Neural progenitor cell (in vitro differentiated cells): ENCODE measurements at regions not wholly inside any gene's neighbourhood (a gene's known extent, or its start where the extent isn't known, plus 50 kb on each side); places are given as distances from the start of the nearest gene placed in this dataset.
A peak's percentile ranks its signal among the peaks of the same experiment; 100 is the strongest.

Source experiments
- DNase-seq: peaks from one replicate; pipeline ENCODE4 v3.0.0-alpha.2; 2016; ENCODE audit warnings: low spot score
- H2AFZ ChIP-seq: fragments of 200-600 bp; sonication (generic); replicated peaks from 2 replicates; pipeline ENCODE4 v1.6.1; 2016; ENCODE audit warnings: antibody characterized with exemption
- H3F3A ChIP-seq: fragments of 200-600 bp; sonication (generic); 2 replicates; pipeline ENCODE4 v1.6.1; 2016; ENCODE audit warnings: antibody characterized with exemption, low read depth
- H3K27ac ChIP-seq: fragments of 200-600 bp; sonication (generic); 2 replicates; pipeline ENCODE4 v1.5.1; 2016; ENCODE audit warnings: mild to moderate bottlenecking
- H3K27me3 ChIP-seq: fragments of 200-600 bp; sonication (generic); 2 replicates; pipeline ENCODE4 v1.6.1; 2016; ENCODE audit warnings: mild to moderate bottlenecking, moderate library complexity
- H3K36me3 ChIP-seq: fragments of 200-600 bp; sonication (generic); 2 replicates; pipeline ENCODE4 v1.5.1; 2016
- H3K4me1 ChIP-seq: fragments of 200-600 bp; sonication (generic); 2 replicates; pipeline ENCODE4 v1.6.1; 2016; ENCODE audit warnings: mixed run types
- H3K4me2 ChIP-seq: fragments of 200-600 bp; sonication (generic); 2 replicates; pipeline ENCODE4 v1.6.1; 2016
- H3K4me3 ChIP-seq: fragments of 200-600 bp; sonication (generic); 2 replicates; pipeline ENCODE4 v1.5.1; 2016
- H3K79me2 ChIP-seq: fragments of 200-600 bp; sonication (generic); 2 replicates; pipeline ENCODE4 v1.6.1; 2016; ENCODE audit warnings: low read depth
- H3K9ac ChIP-seq: fragments of 200-600 bp; sonication (generic); 2 replicates; pipeline ENCODE4 v1.6.1; 2016
- H3K9me3 ChIP-seq: fragments of 200-600 bp; sonication (generic); 2 replicates; pipeline ENCODE4 v1.5.1; 2016; ENCODE audit warnings: low read depth
- H4K20me1 ChIP-seq: fragments of 200-600 bp; sonication (generic); 2 replicates; pipeline ENCODE4 v1.6.1; 2016; ENCODE audit warnings: low read depth
- H3K27ac Mint-ChIP-seq: 3 replicates; pipeline ENCODE4 v1.8.0; 2021; ENCODE audit warnings: mixed read lengths
- H3K27me3 Mint-ChIP-seq: 2 replicates; pipeline ENCODE4 v1.8.0; 2022; ENCODE audit warnings: low read depth, mild to moderate bottlenecking, inconsistent platforms, moderate library complexity, mixed read lengths; ENCODE audit not compliant: insufficient read depth
- H3K36me3 Mint-ChIP-seq: 3 replicates; pipeline ENCODE4 v1.8.0; 2021; ENCODE audit warnings: mixed read lengths
- H3K4me1 Mint-ChIP-seq: 3 replicates; pipeline ENCODE4 v1.8.0; 2021; ENCODE audit warnings: mixed read lengths
- H3K4me3 Mint-ChIP-seq: 3 replicates; pipeline ENCODE4 v1.8.0; 2021; ENCODE audit warnings: mild to moderate bottlenecking, moderate library complexity, mixed read lengths
- H3K9me3 Mint-ChIP-seq: 3 replicates; pipeline ENCODE4 v1.8.0; 2020; ENCODE audit warnings: mixed read lengths
- EZH2 ChIP-seq: fragments of 200-600 bp; sonication (generic); IDR thresholded peaks from 2 replicates; pipeline ENCODE4 v1.6.1; 2017; ENCODE audit warnings: antibody characterized with exemption, mild to moderate bottlenecking, moderate library complexity
- EZH2phosphoT487 ChIP-seq: fragments of 200-600 bp; sonication (generic); IDR thresholded peaks from 2 replicates; pipeline ENCODE4 v1.6.1; 2017; ENCODE audit warnings: antibody characterized with exemption
- TF ChIP-seq, protein P1 (sequence below): fragments of 200-600 bp; sonication (generic); IDR thresholded peaks from 2 replicates; pipeline ENCODE4 v1.5.1; 2017; ENCODE audit warnings: antibody characterized with exemption, mild to moderate bottlenecking

DNA sequence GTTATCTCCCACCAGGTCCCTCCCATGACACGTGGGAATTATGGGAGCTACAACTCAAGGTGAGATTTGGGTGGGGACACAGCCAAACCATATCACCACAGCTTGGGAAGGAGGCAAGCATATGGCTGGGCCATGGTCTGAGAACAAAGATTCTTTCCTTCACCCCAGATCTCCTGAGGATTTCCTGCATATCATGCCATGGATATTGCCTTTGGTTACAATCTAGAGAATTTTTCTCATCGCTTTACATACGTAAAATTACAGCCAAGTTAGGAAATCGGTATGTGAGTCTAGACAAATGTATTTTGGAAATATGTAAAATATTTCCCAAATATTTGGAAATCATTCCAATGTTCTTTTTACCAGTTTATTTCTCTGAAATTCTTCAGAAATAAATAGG is 398.3 kb downstream of the RFC3 start:
- H3K9me3 Mint-ChIP-seq, result no peaks in the 10 kb centered on the region
- no peaks in the 10 kb centered on the region for H3K4me1 Mint-ChIP-seq
- no peaks in the 10 kb centered on the region for H3F3A ChIP-seq
- no peaks in the 10 kb centered on the region for H3K79me2 ChIP-seq
- H3K9ac ChIP-seq, result no peak overlapping the region
- H3K36me3 Mint-ChIP-seq, result no peaks in the 10 kb centered on the region
- H3K27me3 ChIP-seq, result no peaks in the 10 kb centered on the region
- H3K27ac ChIP-seq, result no peak overlapping the region
- H3K27ac Mint-ChIP-seq, result no peak overlapping the region
- no peak for DNase-seq
- no peaks in the 10 kb centered on the region for H4K20me1 ChIP-seq
- no peak overlapping the region for H2AFZ ChIP-seq
- no peaks in the 10 kb centered on the region for H3K36me3 ChIP-seq
- H3K4me1 ChIP-seq, result no peaks in the 10 kb centered on the region
- H3K4me3 ChIP-seq, result no peak overlapping the region
- H3K27me3 Mint-ChIP-seq, result peaks cover 2% of the 10 kb centered on the region
- no peak for TF ChIP-seq EZH2phosphoT487
- TF ChIP-seq EZH2, result no peak
- TF ChIP-seq, protein P1, sequence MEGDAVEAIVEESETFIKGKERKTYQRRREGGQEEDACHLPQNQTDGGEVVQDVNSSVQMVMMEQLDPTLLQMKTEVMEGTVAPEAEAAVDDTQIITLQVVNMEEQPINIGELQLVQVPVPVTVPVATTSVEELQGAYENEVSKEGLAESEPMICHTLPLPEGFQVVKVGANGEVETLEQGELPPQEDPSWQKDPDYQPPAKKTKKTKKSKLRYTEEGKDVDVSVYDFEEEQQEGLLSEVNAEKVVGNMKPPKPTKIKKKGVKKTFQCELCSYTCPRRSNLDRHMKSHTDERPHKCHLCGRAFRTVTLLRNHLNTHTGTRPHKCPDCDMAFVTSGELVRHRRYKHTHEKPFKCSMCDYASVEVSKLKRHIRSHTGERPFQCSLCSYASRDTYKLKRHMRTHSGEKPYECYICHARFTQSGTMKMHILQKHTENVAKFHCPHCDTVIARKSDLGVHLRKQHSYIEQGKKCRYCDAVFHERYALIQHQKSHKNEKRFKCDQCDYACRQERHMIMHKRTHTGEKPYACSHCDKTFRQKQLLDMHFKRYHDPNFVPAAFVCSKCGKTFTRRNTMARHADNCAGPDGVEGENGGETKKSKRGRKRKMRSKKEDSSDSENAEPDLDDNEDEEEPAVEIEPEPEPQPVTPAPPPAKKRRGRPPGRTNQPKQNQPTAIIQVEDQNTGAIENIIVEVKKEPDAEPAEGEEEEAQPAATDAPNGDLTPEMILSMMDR, result no peak
- no peaks in the 10 kb centered on the region for H3K9me3 ChIP-seq
- H3K4me3 Mint-ChIP-seq, result no peak overlapping the region
- no peak overlapping the region for H3K4me2 ChIP-seq

DNA sequence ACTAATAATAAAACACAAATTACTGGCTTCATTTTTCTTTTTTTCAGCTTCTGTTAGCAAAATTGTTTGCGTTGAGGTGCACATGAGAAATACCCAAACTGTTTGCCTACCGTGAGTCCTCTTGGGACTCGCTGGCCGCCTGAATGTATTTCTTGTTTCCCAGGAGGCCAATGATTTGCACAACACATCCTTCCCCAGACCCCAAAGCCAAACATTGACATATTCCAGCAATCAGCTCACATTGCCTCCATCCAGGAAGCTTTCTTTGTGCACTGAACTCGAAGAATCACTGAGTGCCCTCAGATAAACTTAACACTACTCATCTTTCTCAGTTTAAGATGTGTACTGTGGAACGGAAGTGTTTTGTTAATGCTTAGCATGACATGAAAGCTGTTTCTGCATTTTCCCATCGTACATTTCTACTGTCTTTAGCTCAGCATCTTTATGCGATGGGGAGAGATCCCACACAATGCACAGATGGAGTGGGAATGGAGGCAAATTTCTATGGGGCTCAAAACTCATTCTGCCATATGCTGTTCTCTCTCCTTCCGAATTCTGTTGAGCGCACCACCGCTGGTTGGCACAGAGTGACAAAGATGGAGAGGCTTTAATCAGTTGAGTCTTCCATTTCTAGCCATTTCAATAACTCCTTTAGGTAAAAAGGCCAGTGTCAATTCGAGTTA is 399.5 kb downstream of the RFC3 start:
- H2AFZ ChIP-seq, result peak overlapping the region; percentile 53
- Mint-ChIP-seq H3K4me1 (no peaks in the 10 kb centered on the region), H3K4me3 (no peak overlapping the region), H3K36me3 (no peaks in the 10 kb centered on the region), H3K27ac (no peak overlapping the region), H3K27me3 (no peaks in the 10 kb centered on the region), H3K9me3 (no peaks in the 10 kb centered on the region)
- no peaks in the 10 kb centered on the region for H3F3A ChIP-seq
- no peaks in the 10 kb centered on the region for H3K4me1 ChIP-seq
- H3K27me3 ChIP-seq, result no peaks in the 10 kb centered on the region
- no peak overlapping the region for H3K9ac ChIP-seq
- TF ChIP-seq, protein P1, result no peak
- no peak for TF ChIP-seq EZH2
- TF ChIP-seq EZH2phosphoT487, result no peak
- H3K79me2 ChIP-seq, result no peaks in the 10 kb centered on the region
- H3K4me2 ChIP-seq, result no peak overlapping the region
- no peaks in the 10 kb centered on the region for H4K20me1 ChIP-seq
- no peak for DNase-seq
- H3K27ac ChIP-seq, result no peak overlapping the region
- H3K36me3 ChIP-seq, result no peaks in the 10 kb centered on the region
- no peaks in the 10 kb centered on the region for H3K9me3 ChIP-seq
- H3K4me3 ChIP-seq, result no peak overlapping the region

DNA sequence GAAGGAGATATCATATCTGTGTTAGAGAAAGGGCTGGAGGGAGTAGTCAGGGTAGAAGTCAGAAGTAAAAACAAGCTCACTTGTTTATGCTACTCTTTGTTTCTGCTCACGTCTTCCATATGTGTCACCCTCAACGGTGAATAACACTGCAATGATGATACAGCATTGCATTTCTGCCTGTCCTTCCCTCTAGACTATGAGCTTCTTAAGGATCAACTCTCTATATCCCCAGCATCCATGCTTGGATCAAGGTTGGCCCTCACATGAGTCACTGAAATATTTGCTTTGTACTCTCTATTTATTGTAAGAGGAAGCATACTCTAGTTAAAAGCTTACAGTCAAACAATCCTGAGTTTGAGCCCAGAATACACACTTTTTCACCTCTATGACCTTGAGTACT is 406.0 kb downstream of the RFC3 start:
- no peak overlapping the region for H3K4me2 ChIP-seq
- H3K4me3 ChIP-seq, result no peak overlapping the region
- no peaks in the 10 kb centered on the region for H3K79me2 ChIP-seq
- DNase-seq, result no peak
- peaks cover 6% of the 10 kb centered on the region for H3F3A ChIP-seq
- Mint-ChIP-seq H3K36me3 (no peaks in the 10 kb centered on the region), H3K9me3 (no peaks in the 10 kb centered on the region), H3K4me1 (no peaks in the 10 kb centered on the region), H3K27ac (no peak overlapping the region), H3K4me3 (no peak overlapping the region), H3K27me3 (no peaks in the 10 kb centered on the region)
- no peaks in the 10 kb centered on the region for H4K20me1 ChIP-seq
- H3K4me1 ChIP-seq, result no peaks in the 10 kb centered on the region
- no peak overlapping the region for H3K27ac ChIP-seq
- TF ChIP-seq, protein P1, result no peak
- TF ChIP-seq EZH2, result no peak
- TF ChIP-seq EZH2phosphoT487, result no peak
- H3K36me3 ChIP-seq, result no peaks in the 10 kb centered on the region
- H3K9ac ChIP-seq, result no peak overlapping the region
- no peaks in the 10 kb centered on the region for H3K27me3 ChIP-seq
- no peaks in the 10 kb centered on the region for H3K9me3 ChIP-seq
- no peak overlapping the region for H2AFZ ChIP-seq
